HFF-Myc (cell line): ENCODE measurements at regions not wholly inside any gene's neighbourhood (a gene's known extent, or its start where the extent isn't known, plus 50 kb on each side); places are given as distances from the start of the nearest gene placed in this dataset.
"Not testable (repeated sequence)": the region's sequence is repeated elsewhere in the genome, so short reads cannot be mapped to it uniquely, and the experiment has no call there.

Experiments used
- DNase-seq: peaks from one replicate; pipeline ENCODE4 v3.0.0-alpha.2; 2011; ENCODE audit warnings: low read depth; ENCODE audit errors: extremely low read depth
- H3K4me3 ChIP-seq: replicated peaks from 2 replicates; pipeline ENCODE4 v1.5.1; 2011; ENCODE audit warnings: low read depth, mild to moderate bottlenecking, control low read depth, low read length
- CTCF ChIP-seq: IDR thresholded peaks from 2 replicates; pipeline ENCODE4 v1.5.1; 2012; ENCODE audit warnings: mild to moderate bottlenecking, low read depth, low read length, control low read depth; ENCODE audit errors: missing control alignments

DNA sequence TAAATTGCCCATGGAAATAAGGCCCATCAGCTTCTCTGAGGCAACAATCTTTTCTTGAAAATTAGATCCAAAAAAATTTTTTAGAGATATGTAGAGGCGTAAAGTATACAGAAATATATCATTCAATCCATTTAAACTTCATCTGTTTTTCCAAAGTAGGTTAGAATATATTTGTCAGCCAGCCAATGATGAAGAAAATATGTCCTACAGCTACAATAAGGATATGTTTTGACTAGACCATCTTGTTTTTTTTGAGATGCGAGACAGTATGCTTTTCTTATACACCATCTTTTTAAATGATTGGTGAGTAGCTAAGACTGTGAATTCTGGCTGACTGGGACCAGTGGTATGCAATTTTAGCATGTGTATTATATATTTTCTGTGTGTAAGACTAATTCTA lies 630.4 kb upstream of the CNTN5 start:
- no peak for TF ChIP-seq CTCF
- no peak overlapping the region for H3K4me3 ChIP-seq
- no peak for DNase-seq

- not testable (repeated sequence) for DNase-seq, H3K4me3 ChIP-seq
Observed at GRCh38 chr11:98394500-98394899, 626.2 kb upstream of the CNTN5 start.

GRCh38 chr11:98398508-98398907 lies 622.2 kb upstream of the CNTN5 start:
- DNase-seq, result no peak

GRCh38 chr11:98409069-98409468 lies 611.7 kb upstream of the CNTN5 start:
- TF ChIP-seq CTCF, result no peak
- DNase-seq, result no peak
- H3K4me3 ChIP-seq, result no peak overlapping the region

More at GRCh38 chr11:98398508-98398907, 622.2 kb upstream of the CNTN5 start:
- TF ChIP-seq CTCF, result no peak
- H3K4me3 ChIP-seq, result no peak overlapping the region

DNA sequence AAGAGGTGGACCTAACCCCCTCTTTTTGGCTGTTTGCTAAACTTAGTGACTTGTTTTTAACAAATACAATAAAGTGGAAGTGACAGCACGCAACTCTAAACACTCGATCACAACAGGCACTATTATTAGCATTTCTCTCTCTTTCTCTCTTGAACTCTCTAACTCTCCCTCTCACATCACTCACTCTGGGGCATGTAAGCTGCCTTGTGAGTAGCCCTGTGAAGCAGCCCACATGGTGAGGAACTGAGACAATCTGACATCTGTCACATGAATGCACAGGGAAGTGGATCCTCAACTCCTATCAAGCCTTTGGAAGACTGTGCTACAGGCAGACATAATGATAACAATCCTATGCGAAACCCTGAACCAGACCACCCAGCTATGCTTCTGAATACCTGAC lies 609.0 kb upstream of the CNTN5 start:
- no peak for DNase-seq
- no peak overlapping the region for H3K4me3 ChIP-seq
- no peak for TF ChIP-seq CTCF

DNA sequence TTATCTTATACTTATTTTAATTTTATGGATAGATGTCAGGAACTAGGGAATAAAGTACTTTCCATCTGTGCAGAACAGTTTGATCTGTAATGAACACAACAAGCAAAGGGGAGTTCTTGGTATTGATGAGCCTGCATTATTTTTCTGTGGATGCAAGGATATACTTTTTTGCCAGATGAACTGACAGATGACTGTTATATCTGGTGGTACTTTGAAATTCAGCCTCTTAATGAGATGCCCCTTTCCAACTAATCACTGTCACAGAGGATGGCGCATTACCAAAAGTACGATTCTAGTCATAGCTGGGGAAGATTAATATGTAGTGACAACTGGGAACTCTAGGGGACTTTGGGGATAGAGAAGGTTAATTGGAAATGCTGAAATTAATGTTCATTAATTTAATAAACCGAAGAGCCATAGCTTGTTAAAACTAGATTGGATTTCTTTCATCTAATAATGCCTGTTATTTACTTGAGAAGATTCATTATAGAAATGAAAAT lies 603.4 kb upstream of the CNTN5 start:
- H3K4me3 ChIP-seq, result no peak overlapping the region
- no peak for TF ChIP-seq CTCF
- no peak for DNase-seq

DNA sequence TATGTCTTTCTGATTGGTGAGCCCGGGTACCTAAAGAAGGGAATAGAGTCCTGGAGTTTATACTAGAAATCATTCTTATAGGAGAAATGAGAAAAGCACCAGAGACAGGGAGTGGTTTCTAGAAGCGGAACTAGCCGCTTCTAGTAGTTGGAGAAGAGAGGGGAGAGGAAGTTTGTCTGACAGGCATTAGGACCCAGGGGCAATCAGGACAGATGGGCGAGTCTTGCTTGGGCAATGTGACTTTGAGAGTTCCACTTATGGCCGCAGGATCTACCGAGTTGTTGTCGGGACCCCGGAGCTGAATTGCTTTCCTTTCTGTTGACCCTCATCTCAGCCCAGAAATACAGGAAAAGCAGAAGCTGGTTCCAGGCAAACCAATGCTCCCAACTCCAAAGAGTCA lies 596.8 kb upstream of the CNTN5 start:
- TF ChIP-seq CTCF, result no peak
- H3K4me3 ChIP-seq, result no peak overlapping the region
- no peak for DNase-seq

- not testable (repeated sequence) for H3K4me3 ChIP-seq
Observed at GRCh38 chr11:98424773-98425172, 596.0 kb upstream of the CNTN5 start.

More at GRCh38 chr11:98424773-98425172, 596.0 kb upstream of the CNTN5 start:
- not testable (repeated sequence) for DNase-seq
